Fibroblast of the aortic adventitia (primary cell): ENCODE measurements at regions not wholly inside any gene's neighbourhood (a gene's known extent, or its start where the extent isn't known, plus 50 kb on each side); places are given as distances from the start of the nearest gene placed in this dataset.

Source experiments
- DNase-seq: peaks from one replicate; pipeline ENCODE4 v3.0.0-alpha.2; 2010; ENCODE audit warnings: low read depth
- H3K4me3 ChIP-seq: 2 replicates; pipeline ENCODE4 v1.5.1; 2011; ENCODE audit warnings: low read depth, mild to moderate bottlenecking, control low read depth, low read length, moderate library complexity
- CTCF ChIP-seq: IDR thresholded peaks from 2 replicates; pipeline ENCODE4 v1.5.1; 2011; ENCODE audit warnings: mild to moderate bottlenecking, low read length, control low read depth, inconsistent platforms; ENCODE audit not compliant: insufficient read depth

GRCh38 chr1:79777481-79778219 is 771.1 kb upstream of the ADGRL4 start:
- H3K4me3 ChIP-seq: no peak overlapping the region
- no peak for TF ChIP-seq CTCF
- no peak for DNase-seq

- no peak for DNase-seq
- no peak overlapping the region for H3K4me3 ChIP-seq
- TF ChIP-seq CTCF: no peak
Measured at GRCh38 chr1:79775402-79775801, 768.9 kb upstream of the ADGRL4 start.

- no peak for DNase-seq
- TF ChIP-seq CTCF: no peak
- no peak overlapping the region for H3K4me3 ChIP-seq
Measured at GRCh38 chr1:79773385-79773784, 766.9 kb upstream of the ADGRL4 start.

- TF ChIP-seq CTCF: no peak
- no peak for DNase-seq
- no peak overlapping the region for H3K4me3 ChIP-seq
Measured at GRCh38 chr1:79762461-79762860, 755.9 kb upstream of the ADGRL4 start.

GRCh38 chr1:79760531-79760930 is 754.0 kb upstream of the ADGRL4 start:
- no peak for TF ChIP-seq CTCF
- peak; percentile 34 for DNase-seq
- no peak overlapping the region for H3K4me3 ChIP-seq

GRCh38 chr1:79749607-79750006 is 743.1 kb upstream of the ADGRL4 start:
- DNase-seq: no peak
- TF ChIP-seq CTCF: no peak

GRCh38 chr1:79745929-79746328 is 739.4 kb upstream of the ADGRL4 start:
- no peak for TF ChIP-seq CTCF
- DNase-seq: no peak
- no peak overlapping the region for H3K4me3 ChIP-seq

More at GRCh38 chr1:79749607-79750006, 743.1 kb upstream of the ADGRL4 start:
- no peak overlapping the region for H3K4me3 ChIP-seq
